ENCODE measurements at regions not wholly inside any gene's neighbourhood (a gene's known extent, or its start where the extent isn't known, plus 50 kb on each side); places are given as distances from the start of the nearest gene placed in this dataset.

DNA sequence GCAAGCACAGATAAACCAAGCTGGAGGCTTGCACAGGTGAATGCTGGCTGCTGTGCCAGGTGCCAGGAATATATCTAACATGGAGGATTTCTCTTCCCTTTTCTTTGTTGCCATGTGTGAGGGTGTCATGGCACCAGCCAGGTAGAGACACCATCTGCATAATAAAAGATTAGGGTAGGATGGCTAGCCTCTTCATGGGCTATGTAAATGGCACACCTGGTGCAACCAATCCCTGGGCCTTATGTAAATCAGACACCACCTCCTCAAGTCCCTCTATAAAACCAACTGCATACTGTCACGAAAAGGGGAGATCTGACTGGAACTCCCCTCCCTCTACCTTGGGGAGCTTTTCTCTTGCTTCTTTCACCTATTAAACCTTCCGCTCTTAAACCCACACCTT is 322.5 kb upstream of the POM121L12 start:
- DNase-seq (ENCODE audit: low read depth, low spot score): no peak
- no peak overlapping the region for H3K4me3 ChIP-seq (ENCODE audit: low read depth, low read length)
- in situ Hi-C loops (cut with HindIII; ENCODE audit: low sequenced_read_pairs): no loop called here
- no peak for TF ChIP-seq CTCF (IDR thresholded peaks at IDR 0.05; ENCODE audit: low read depth, low read length)

- in situ Hi-C loops (cut with HindIII; ENCODE audit: low sequenced_read_pairs): no loop called here
- no peak for TF ChIP-seq CTCF (IDR thresholded peaks at IDR 0.05; ENCODE audit: low read depth, low read length)
- H3K4me3 ChIP-seq (ENCODE audit: low read depth, low read length): no peak overlapping the region
- no peak for DNase-seq (ENCODE audit: low read depth, low spot score)
Observed at GRCh38 chr7:52711951-52712350, 323.5 kb upstream of the POM121L12 start.

- no peak for DNase-seq (ENCODE audit: low read depth, low spot score)
- in situ Hi-C loops (cut with HindIII; ENCODE audit: low sequenced_read_pairs): no loop called here
- no peak overlapping the region for H3K4me3 ChIP-seq (ENCODE audit: low read depth, low read length)
- TF ChIP-seq CTCF (IDR thresholded peaks at IDR 0.05; ENCODE audit: low read depth, low read length): no peak
Observed at GRCh38 chr7:52708846-52709245, 326.6 kb upstream of the POM121L12 start.

DNA sequence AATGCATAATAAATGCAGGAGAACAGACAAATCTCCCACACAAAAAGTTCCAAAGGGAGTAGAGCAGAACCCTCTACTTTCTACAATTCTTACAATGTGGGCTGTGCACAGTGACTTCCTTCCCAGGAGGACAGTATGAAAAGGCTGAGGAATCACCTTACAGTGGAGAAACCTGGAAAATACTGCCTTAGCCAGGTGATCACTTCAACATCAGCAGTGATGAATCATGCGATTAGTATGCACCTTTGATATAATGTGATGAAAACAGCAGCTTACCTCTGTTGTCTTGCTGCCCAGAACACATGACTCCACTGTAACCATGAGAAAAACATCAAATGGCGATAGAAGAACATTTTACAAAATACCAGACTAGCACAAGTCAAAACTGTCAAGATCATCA is 329.7 kb upstream of the POM121L12 start:
- TF ChIP-seq CTCF (IDR thresholded peaks at IDR 0.05; ENCODE audit: low read depth, low read length): no peak
- H3K4me3 ChIP-seq (ENCODE audit: low read depth, low read length): no peak overlapping the region
- DNase-seq (ENCODE audit: low read depth, low spot score): no peak
- in situ Hi-C loops (cut with HindIII; ENCODE audit: low sequenced_read_pairs): no loop called here

- DNase-seq (ENCODE audit: low read depth, low spot score): no peak
- TF ChIP-seq CTCF (IDR thresholded peaks at IDR 0.05; ENCODE audit: low read depth, low read length): no peak
- in situ Hi-C loops (cut with HindIII; ENCODE audit: low sequenced_read_pairs): no loop called here
- H3K4me3 ChIP-seq (ENCODE audit: low read depth, low read length): no peak overlapping the region
Observed at GRCh38 chr7:52700349-52700748, 335.1 kb upstream of the POM121L12 start.

DNA sequence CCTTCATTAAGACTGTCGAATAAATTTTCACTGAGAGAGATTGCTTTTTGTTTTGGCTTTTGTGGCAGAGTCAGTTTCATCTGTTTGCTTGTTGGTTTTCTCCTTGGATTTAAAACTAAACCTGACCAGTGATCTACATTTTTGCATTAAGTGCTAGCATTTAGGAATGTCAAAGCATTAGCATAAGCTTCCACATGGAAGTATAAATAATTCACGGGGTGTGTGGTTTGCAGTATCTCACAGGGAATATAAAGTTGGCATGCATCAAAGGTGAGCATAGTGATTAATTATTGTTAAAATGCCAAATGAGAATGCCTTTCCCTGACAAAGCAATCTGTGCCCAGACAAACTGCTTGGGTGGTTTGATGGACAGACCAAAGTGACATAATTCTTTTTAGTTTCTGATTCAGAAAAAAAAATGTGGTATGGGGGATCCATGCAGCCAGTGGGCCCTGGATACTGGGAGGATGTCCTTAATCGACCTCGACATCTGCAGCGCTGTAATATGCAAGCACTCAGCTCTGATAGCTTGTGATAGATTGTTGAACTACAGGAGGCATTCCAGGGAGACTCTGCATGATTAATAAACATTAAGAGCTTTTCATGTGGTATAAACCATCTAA is 339.3 kb upstream of the POM121L12 start:
- no peak overlapping the region for H3K4me3 ChIP-seq (ENCODE audit: low read depth, low read length)
- in situ Hi-C loops (cut with HindIII; ENCODE audit: low sequenced_read_pairs): no loop called here
- peak; percentile 39 for DNase-seq (ENCODE audit: low read depth, low spot score)
- no peak for TF ChIP-seq CTCF (IDR thresholded peaks at IDR 0.05; ENCODE audit: low read depth, low read length)

DNA sequence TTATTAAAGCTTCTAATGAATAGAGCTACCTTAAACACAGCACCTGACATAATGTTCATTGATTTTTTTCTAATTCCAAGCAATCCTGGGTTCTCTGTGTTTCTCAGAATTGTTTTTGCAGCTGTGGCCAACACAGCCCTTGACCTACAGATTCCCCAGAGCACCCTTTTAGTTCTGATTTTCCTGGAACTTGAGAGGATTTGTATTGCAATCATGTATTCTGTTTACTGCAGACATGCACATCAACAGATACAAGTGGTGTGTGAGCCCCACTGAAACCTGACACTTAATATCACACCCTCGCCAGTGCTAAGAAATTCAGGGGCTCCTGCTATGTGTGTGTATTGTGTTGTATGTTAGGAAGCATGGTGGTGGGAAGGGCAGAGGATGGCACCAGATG is 344.2 kb upstream of the POM121L12 start:
- in situ Hi-C loops (cut with HindIII; ENCODE audit: low sequenced_read_pairs): no loop called here
- TF ChIP-seq CTCF (IDR thresholded peaks at IDR 0.05; ENCODE audit: low read depth, low read length): no peak
- H3K4me3 ChIP-seq (ENCODE audit: low read depth, low read length): no peak overlapping the region
- DNase-seq (ENCODE audit: low read depth, low spot score): no peak
